Kasumi-1 (cell line): ENCODE measurements at regions not wholly inside any gene's neighbourhood (a gene's known extent, or its start where the extent isn't known, plus 50 kb on each side); places are given as distances from the start of the nearest gene placed in this dataset.
"Not testable (repeated sequence)": the region's sequence is repeated elsewhere in the genome, so short reads cannot be mapped to it uniquely, and the experiment has no call there.

Experiments used
- DNase-seq, 2 experiments: peaks; one replicate each; lab custom pipeline; 2025; lab: John Stamatoyannopoulos, UW

GRCh38 chr14:66013607-66014006, 472.6 kb upstream of the CCDC196 start:
- DNase-seq: not testable (repeated sequence)

GRCh38 chr14:66015071-66015780, 470.9 kb upstream of the CCDC196 start:
- DNase-seq: no peak

- DNase-seq: no peak
Measured at GRCh38 chr14:66017927-66018326, 468.2 kb upstream of the CCDC196 start.

GRCh38 chr14:66022526-66022925, 463.6 kb upstream of the CCDC196 start:
- no peak for DNase-seq

DNA sequence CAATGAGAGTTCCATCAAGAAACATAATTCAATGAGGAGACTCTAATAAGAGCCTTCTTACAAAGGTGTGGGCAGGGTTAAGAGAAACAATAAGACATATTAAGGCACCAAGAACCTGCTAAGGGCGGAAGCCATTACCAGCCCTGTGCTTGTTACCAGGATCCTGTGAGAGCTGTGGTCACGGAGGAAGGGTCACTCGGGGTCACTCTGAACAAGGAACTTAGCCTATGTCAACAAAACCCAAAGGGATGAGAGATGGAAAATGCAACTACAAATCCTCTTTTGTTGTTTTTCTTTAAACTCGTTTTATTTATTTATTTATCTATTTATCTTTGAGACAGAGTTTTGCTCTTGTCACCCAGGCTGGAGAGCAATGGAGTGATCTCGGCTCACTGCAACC, 460.4 kb upstream of the CCDC196 start:
- no peak for DNase-seq

DNA sequence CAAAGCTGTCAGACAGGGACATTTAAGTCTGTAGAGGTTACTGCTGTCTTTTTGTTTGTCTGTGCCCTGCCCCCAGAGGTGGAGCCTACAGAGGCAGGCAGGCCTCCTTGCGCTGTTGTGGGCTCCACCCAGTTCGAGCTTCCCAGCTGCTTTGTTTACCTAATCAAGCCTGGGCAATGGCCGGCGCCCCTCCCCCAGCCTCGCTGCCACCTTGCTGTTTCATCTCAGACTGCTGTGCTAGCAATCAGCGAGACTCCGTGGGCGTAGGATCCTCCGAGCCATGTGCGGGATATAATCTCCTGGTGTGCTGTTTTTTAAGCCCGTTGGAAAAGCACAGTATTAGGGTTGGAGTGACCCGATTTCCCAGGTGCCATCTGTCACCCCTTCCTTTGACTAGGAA, 454.2 kb upstream of the CCDC196 start:
- DNase-seq: not testable (repeated sequence)

DNA sequence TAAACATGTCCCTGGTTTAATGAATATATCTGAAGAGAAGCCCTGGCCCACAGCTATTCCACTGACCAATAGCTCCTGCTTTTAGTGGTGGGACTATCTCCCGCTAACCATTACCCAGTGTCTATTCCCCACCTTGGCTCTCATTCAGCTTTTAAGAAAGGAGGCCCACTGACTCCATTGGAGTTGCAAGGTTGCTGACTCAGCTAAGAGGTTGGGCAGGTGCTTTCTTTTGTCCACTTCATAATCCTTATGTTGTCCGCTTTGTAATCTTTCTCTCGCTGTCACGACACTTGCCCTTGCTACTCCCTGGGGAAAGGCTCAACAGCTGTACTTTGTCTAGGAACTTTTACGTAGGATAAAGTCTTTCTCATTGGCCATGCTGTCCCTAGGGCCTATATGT, 453.4 kb upstream of the CCDC196 start:
- DNase-seq: no peak

- no peak for DNase-seq
Measured at GRCh38 chr14:66036547-66036946, 449.6 kb upstream of the CCDC196 start.

DNA sequence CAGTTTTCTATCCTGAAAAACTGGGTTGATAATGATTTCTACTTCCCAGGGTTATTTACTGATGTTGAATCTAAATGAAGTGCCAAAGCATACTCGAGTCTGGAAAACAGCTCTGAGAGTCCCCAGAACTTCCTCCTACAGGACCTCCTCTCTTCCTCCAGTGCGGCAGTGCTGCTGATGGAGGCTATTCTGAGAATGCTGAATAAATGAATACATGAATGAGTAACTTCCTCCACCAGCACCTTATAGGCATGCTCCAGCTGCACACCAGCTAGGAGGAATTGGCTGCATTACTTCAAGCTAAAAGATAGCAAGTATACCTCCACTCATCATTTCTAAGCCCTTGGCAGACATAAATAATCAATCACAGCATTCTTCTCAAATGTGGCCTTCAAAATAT, 448.8 kb upstream of the CCDC196 start:
- peak in 1 of 2 experiments; percentile 4 for DNase-seq

DNA sequence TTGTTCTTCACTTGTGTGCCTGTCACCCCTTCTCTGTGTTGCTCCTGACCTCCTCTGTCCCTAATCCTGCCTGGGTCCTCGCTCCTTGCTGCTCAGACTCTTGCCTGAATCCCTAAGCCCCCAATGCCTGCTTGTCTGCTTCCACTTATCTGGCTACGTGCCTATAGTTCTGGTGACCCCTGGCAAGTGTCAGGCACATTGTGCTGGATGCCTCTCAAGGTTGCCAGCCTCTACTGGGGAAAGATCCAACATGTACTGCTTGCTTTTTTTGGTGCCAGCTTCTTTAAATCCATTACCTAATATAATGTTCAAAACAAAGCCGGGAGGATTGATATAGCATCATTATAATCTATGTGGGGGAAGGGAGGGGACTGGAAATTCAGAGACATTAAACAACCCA, 448.0 kb upstream of the CCDC196 start:
- no peak for DNase-seq

DNA sequence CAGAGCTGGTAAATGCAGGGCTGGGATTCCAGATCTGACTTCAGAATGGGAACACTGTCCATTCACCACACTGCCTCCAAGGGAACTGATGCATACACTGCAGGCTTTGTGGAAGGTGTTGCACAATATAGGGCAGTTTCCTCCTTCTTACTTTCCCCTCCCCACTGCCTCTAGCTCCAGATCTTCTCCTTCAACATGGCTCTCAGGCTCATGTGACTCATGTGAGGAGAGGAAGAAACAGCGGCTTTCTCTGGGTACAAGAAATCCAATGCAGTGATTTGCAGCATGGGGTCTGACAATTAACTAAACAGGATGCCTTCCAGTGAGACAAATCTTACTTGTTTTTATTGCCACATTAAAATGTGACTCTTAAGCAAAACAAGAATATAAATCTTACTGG, 447.6 kb upstream of the CCDC196 start:
- DNase-seq: peak; percentile 80 to 84

- no peak for DNase-seq
Measured at GRCh38 chr14:66039495-66039894, 446.7 kb upstream of the CCDC196 start.

DNA sequence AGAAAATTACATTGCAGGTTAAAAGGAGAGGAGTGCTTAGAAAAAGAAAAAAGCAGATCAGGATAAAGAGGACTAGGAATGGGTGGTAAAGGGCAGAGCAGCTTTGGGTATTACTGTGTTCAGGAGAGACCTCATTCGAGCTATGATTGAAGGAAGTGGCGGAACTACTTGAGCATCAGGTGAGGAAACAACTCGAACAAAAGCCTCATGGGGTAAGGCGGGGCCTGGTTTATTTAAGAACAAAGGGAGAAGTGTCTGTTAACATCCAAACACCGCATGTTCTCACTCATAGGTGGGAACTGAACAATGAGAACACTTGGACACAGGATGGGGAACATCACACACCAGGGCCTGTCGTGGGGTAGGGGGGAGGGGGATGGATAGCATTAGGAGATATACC, 444.6 kb upstream of the CCDC196 start:
- no peak for DNase-seq

- DNase-seq: no peak
Measured at GRCh38 chr14:66043921-66044320, 442.2 kb upstream of the CCDC196 start.

- DNase-seq: no peak
Measured at GRCh38 chr14:66045572-66046021, 440.6 kb upstream of the CCDC196 start.

DNA sequence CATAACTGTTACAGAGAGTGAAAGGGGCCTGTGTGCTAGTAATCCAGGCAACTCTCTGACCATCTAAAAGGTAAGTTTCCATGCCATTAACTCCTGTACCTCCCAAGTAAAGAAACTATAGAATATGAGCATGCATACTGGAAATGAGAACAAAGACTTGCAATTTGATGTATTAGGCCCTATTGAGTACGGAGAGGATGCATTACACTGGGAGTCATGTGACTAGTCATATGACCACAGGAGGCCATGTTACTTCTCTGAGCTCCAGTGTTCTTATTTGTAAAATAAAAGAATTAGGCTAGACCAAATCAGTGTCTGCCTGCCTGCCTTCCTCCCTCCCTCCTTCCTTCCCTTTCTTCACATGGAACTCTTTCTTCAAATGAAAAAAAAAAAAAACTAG, 440.1 kb upstream of the CCDC196 start:
- no peak for DNase-seq

- no peak for DNase-seq
Measured at GRCh38 chr14:66046591-66046990, 439.6 kb upstream of the CCDC196 start.

DNA sequence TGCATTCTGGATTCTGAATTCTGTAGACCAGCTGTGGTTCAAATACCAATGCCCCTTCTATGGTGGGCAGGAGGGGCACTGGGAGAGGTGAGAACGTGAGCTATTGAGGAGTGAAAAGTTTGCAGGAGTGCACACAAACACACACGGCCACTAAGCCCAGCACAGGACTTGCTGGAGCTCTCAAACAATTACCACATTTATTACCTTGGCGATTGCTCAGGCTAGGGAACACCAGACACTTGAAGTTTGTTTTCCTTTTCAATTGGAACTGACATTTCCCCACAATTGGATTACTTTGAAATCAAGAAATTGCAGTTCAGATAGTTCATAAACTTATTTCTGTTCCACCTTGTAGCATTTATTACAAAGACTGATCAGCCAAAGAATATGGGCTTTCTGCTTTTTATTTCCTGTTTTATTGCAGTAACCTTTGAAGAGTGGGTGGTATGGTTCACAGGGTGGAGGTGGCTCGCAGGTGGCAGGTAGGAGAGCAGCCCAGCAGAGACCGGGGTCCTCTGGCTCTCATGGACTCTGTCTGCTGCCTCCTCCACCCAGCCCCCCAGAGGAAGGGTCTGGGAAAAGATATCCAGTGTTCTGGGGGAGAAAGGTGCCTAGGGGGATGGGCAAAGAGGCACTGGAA, 429.8 kb upstream of the CCDC196 start:
- DNase-seq: no peak

DNA sequence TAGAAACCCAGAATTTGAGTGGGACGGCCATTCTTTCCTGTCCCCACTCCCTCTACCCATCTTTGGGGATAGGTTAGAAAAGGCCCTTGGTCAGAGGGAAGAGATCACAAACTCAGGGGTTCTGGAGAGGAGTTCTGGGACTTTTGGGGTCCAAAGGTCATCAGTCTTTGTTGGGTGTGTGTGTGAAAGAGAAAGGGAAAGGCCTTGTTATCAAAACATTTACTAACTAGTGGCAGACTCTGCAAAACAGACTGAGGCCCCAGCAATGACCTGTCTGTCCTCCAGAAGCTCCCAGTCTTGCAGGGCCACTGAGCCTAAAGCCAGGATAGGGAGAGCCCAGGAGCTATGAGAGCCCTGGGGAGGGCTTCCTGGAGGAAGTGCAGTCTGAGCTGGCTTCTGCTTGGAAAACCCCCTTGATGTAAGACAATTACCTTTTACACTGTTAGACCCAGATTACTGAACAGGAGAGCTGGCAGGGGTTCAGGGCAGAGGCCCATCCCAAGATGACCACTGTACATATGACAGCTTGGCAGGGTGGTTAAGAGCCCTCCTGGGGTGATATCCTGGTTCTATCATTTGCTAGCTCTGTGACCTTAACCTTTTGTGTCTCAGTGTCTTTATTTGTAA, 429.1 kb upstream of the CCDC196 start:
- no peak for DNase-seq

DNA sequence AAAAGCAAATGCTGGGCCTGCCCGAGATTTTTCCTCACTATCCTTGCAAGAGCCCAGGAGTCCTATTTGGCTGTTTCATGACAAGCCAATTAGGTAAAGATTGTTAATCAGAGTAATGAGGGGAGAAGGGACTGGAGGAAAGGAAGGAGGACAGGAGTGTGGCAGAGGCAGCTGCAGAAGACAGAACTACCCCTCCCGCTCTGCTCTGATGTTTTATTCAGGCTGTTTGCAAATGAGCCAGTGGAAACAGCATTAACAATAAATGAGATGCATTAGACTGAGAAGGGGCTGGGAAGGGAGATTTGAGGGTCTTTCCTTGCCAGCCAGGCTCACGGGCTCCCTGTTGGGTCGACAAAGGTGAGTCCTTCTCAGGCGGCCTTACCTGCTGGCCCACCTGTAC, 421.0 kb upstream of the CCDC196 start:
- no peak for DNase-seq

DNA sequence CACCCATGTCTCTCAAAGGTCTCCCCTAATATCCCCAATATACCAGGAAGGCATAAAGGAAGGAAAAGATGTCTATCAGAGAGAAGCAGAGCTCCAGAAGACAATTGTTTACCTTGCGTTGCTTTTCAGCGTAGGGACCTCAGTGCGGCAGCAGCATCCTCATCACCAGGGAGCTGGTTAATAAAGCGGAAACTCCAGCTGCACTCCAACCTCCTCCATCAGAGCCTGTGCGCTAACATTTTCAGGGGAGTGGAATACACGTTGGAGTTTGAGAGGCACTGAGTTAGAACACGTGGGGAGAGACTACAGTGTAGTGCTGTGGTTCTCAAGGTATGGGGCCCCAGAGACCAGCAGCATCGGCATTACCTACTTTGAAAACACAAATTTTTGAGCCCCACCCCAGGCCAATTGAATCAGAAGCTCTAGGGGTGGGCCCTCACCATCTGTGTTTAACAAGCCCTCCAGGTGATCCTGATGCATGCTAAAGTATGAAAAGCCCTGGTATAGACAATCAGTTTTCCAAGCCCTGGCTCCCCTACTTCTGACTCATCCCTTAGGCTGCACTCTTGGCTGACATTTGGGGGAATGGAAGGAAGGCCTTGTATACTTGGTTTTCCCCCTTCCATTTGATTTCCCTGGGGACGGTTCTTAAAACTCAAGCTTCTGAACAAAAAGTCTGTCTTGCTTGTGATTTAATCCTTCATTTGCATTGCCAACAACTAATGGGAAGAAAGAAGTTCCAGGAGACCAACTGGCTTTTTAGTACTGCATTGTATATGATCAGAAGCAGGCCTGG, 419.0 kb upstream of the CCDC196 start:
- DNase-seq: no peak

GRCh38 chr14:66069036-66069435, 417.1 kb upstream of the CCDC196 start:
- no peak for DNase-seq
